ENCODE measurements at regions not wholly inside any gene's neighbourhood (a gene's known extent, or its start where the extent isn't known, plus 50 kb on each side); places are given as distances from the start of the nearest gene placed in this dataset.

- TF ChIP-seq CTCF (IDR thresholded peaks at IDR 0.05): no peak
- DNase-seq (ENCODE audit: low spot score) (no peak), ATAC-seq (ENCODE audit: low FRiP score) (no peak)
These were observed 564.1 kb upstream of the PLXNA2 start for GRCh38 chr1:208808301-208808700.

DNA sequence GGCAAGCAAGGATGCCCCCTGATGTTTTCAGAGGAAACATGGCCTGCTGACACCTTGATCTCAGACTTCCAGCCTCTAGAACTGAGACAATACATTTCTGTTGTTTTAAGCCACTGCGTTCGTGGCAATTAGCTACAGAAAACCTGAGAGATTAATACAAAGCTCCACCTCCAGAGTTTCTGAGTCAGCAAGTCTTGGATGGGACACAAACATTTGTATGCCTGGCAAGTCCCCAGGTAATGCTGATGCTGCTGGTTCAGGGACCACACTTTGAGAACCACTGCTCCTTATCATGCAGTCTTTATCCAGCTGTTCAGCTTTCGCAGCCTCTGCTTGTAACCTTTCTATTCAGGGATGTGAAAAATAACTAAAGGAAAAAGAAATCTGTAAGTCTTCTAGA lies 565.7 kb upstream of the PLXNA2 start:
- no peak for DNase-seq (ENCODE audit: low spot score)
- ATAC-seq (ENCODE audit: low FRiP score): no peak
- no peak for TF ChIP-seq CTCF (IDR thresholded peaks at IDR 0.05)

GRCh38 chr1:208818770-208819445 lies 574.7 kb upstream of the PLXNA2 start:
- ATAC-seq (ENCODE audit: low FRiP score) (no peak), DNase-seq (ENCODE audit: low spot score) (no peak)
- no peak for TF ChIP-seq CTCF (IDR thresholded peaks at IDR 0.05)

- no peak for TF ChIP-seq CTCF (IDR thresholded peaks at IDR 0.05)
- DNase-seq (ENCODE audit: low spot score): no peak
- ATAC-seq (ENCODE audit: low FRiP score): no peak
These were observed 576.5 kb upstream of the PLXNA2 start for GRCh38 chr1:208820580-208821212.

GRCh38 chr1:208821939-208822338 lies 577.8 kb upstream of the PLXNA2 start:
- no peak for TF ChIP-seq CTCF (IDR thresholded peaks at IDR 0.05)

DNA sequence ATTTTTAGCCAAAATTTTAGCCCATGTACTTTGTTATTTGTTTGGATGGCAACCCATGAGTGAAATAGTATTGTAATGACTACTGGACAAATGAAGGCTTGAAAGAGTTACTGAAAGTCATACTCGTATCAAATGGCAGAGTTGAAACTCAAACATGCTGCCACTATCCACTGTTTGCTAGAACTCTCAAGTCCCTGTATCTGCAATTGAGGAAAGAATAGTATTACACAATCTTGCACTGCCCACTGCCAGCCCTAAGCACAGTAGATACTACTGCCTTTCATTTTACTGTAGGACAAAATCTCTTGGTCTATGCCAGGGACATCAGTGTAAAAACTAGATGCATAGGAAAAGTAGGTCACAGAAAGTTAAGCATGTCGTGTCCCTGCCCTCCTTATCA lies 581.1 kb upstream of the PLXNA2 start:
- ATAC-seq (ENCODE audit: low FRiP score) (no peak), DNase-seq (ENCODE audit: low spot score) (no peak)
- no peak for TF ChIP-seq CTCF (IDR thresholded peaks at IDR 0.05)

More at GRCh38 chr1:208821939-208822338, 577.8 kb upstream of the PLXNA2 start:
- no peak for DNase-seq (ENCODE audit: low spot score)
- no peak for ATAC-seq (ENCODE audit: low FRiP score)

- no peak for TF ChIP-seq CTCF (IDR thresholded peaks at IDR 0.05)
- no peak for ATAC-seq (ENCODE audit: low FRiP score)
- no peak for DNase-seq (ENCODE audit: low spot score)
These were observed 585.4 kb upstream of the PLXNA2 start for GRCh38 chr1:208829595-208829994.
